ENCODE measurements at regions not wholly inside any gene's neighbourhood (a gene's known extent, or its start where the extent isn't known, plus 50 kb on each side); places are given as distances from the start of the nearest gene placed in this dataset.

GRCh38 chr6:146961831-146962230 is 242.4 kb upstream of the STXBP5 start:
- TF ChIP-seq ZNF384 (IDR thresholded peaks at IDR 0.05; ENCODE audit: borderline replicate concordance, low read depth, low read length) (no peak), KAT2A (conservative IDR thresholded peaks at IDR 0.05; ENCODE audit: control insufficient read depth, low read depth, low read length) (no peak), SP1 (IDR thresholded peaks at IDR 0.05; ENCODE audit: low read depth, low read length) (no peak), CTCF (IDR thresholded peaks at IDR 0.05 in 2 of 3, conservative IDR thresholded peaks at IDR 0.05 in 1 of 3; ENCODE audit: control insufficient read depth in 2 of 3, extremely low read depth in 1 of 3, insufficient read depth in 1 of 3, low read depth in 3 of 3, low read length in 3 of 3) (no peak), TAF1 (IDR thresholded peaks at IDR 0.05; ENCODE audit: borderline replicate concordance, low read depth, low read length) (no peak), RUNX3 (IDR thresholded peaks at IDR 0.05; ENCODE audit: low read length) (no peak), ZNF274 (IDR thresholded peaks at IDR 0.05; ENCODE audit: insufficient read depth, insufficient read length) (no peak)

All from GM12878 (cell line).